Occipital lobe (tissue), 1 donor: ENCODE measurements at regions not wholly inside any gene's neighbourhood (a gene's known extent, or its start where the extent isn't known, plus 50 kb on each side); places are given as distances from the start of the nearest gene placed in this dataset.
"Not testable (repeated sequence)": the region's sequence is repeated elsewhere in the genome, so short reads cannot be mapped to it uniquely, and the experiment has no call there.

Source experiments
- DNase-seq: peaks from one replicate; lab custom pipeline; 2025; lab: John Stamatoyannopoulos, UW

GRCh38 chr5:165360366-165360765 is 1854.9 kb downstream of the MAT2B start:
- no peak for DNase-seq

- DNase-seq: no peak
Measured at GRCh38 chr5:165360784-165361542, 1855.5 kb downstream of the MAT2B start.

- DNase-seq: no peak
Measured at GRCh38 chr5:165370233-165370632, 1864.8 kb downstream of the MAT2B start.

GRCh38 chr5:165370794-165371193 is 1865.4 kb downstream of the MAT2B start:
- DNase-seq: no peak

- DNase-seq: no peak
Measured at GRCh38 chr5:165375201-165375600, 1869.8 kb downstream of the MAT2B start.

GRCh38 chr5:165393839-165394238 is 1888.4 kb downstream of the MAT2B start:
- no peak for DNase-seq

- DNase-seq: no peak
Measured at GRCh38 chr5:165397516-165397915, 1892.1 kb downstream of the MAT2B start.

- DNase-seq: no peak
Measured at GRCh38 chr5:165400086-165400485, 1894.7 kb downstream of the MAT2B start.

- no peak for DNase-seq
Measured at GRCh38 chr5:165404917-165405316, 1899.5 kb downstream of the MAT2B start.

GRCh38 chr5:165405340-165405739 is 1899.9 kb downstream of the MAT2B start:
- DNase-seq: no peak

- no peak for DNase-seq
Measured at GRCh38 chr5:165407352-165407751, 1901.9 kb downstream of the MAT2B start.

- no peak for DNase-seq
Measured at GRCh38 chr5:165410476-165410875, 1905.1 kb downstream of the MAT2B start.

GRCh38 chr5:165411532-165411931 is 1906.1 kb downstream of the MAT2B start:
- DNase-seq: not testable (repeated sequence)

GRCh38 chr5:165420493-165420892 is 1915.1 kb downstream of the MAT2B start:
- DNase-seq: no peak

GRCh38 chr5:165423697-165424299 is 1918.4 kb downstream of the MAT2B start:
- no peak for DNase-seq

GRCh38 chr5:165425594-165425993 is 1920.2 kb downstream of the MAT2B start:
- no peak for DNase-seq

- DNase-seq: no peak
Measured at GRCh38 chr5:165448753-165449152, 1943.3 kb downstream of the MAT2B start.

GRCh38 chr5:165457859-165458481 is 1952.6 kb downstream of the MAT2B start:
- no peak for DNase-seq

GRCh38 chr5:165459232-165459631 is 1953.8 kb downstream of the MAT2B start:
- DNase-seq: no peak

GRCh38 chr5:165460911-165461310 is 1955.5 kb downstream of the MAT2B start:
- no peak for DNase-seq

GRCh38 chr5:165477546-165477945 is 1972.1 kb downstream of the MAT2B start:
- no peak for DNase-seq

- no peak for DNase-seq
Measured at GRCh38 chr5:165495829-165496380, 1990.5 kb downstream of the MAT2B start.
